ENCODE measurements at regions not wholly inside any gene's neighbourhood (a gene's known extent, or its start where the extent isn't known, plus 50 kb on each side); places are given as distances from the start of the nearest gene placed in this dataset.

GRCh38 chr12:20282401-20282800 lies 85.9 kb upstream of the PDE3A start:
- TF ChIP-seq, protein P1, sequence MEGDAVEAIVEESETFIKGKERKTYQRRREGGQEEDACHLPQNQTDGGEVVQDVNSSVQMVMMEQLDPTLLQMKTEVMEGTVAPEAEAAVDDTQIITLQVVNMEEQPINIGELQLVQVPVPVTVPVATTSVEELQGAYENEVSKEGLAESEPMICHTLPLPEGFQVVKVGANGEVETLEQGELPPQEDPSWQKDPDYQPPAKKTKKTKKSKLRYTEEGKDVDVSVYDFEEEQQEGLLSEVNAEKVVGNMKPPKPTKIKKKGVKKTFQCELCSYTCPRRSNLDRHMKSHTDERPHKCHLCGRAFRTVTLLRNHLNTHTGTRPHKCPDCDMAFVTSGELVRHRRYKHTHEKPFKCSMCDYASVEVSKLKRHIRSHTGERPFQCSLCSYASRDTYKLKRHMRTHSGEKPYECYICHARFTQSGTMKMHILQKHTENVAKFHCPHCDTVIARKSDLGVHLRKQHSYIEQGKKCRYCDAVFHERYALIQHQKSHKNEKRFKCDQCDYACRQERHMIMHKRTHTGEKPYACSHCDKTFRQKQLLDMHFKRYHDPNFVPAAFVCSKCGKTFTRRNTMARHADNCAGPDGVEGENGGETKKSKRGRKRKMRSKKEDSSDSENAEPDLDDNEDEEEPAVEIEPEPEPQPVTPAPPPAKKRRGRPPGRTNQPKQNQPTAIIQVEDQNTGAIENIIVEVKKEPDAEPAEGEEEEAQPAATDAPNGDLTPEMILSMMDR (IDR thresholded peaks at IDR 0.05 in 2 of 3, conservative IDR thresholded peaks at IDR 0.05 in 1 of 3; ENCODE audit: borderline replicate concordance in 1 of 3, insufficient read depth in 1 of 3, low read depth in 2 of 3, low read length in 2 of 3): no peak
- TF ChIP-seq POLR2A (IDR thresholded peaks at IDR 0.05; ENCODE audit: borderline replicate concordance, extremely low read depth, insufficient read depth, insufficient read length): no peak
- no peak for TF ChIP-seq TCF7L2 (IDR thresholded peaks at IDR 0.05; ENCODE audit: borderline replicate concordance, extremely low read depth, insufficient read depth, insufficient read length)
- no peak for TF ChIP-seq POLR2AphosphoS5 (IDR thresholded peaks at IDR 0.05; ENCODE audit: low read depth, low read length)
- TF ChIP-seq, protein P2, sequence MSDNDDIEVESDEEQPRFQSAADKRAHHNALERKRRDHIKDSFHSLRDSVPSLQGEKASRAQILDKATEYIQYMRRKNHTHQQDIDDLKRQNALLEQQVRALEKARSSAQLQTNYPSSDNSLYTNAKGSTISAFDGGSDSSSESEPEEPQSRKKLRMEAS (IDR thresholded peaks at IDR 0.05): no peak
